NB4 (cell line): ENCODE measurements at regions not wholly inside any gene's neighbourhood (a gene's known extent, or its start where the extent isn't known, plus 50 kb on each side); places are given as distances from the start of the nearest gene placed in this dataset.

Source experiments
- DNase-seq: peaks from one replicate; pipeline ENCODE4 v3.0.0; 2010; ENCODE audit warnings: low read depth
- H3K4me3 ChIP-seq: one replicate; pipeline ENCODE4 v1.5.1; 2011; ENCODE audit warnings: mild to moderate bottlenecking, low read depth, low read length, moderate library complexity
- CTCF ChIP-seq: IDR thresholded peaks from one replicate; pipeline ENCODE4 v1.5.1; 2012; ENCODE audit warnings: low read depth, low read length
- MAX ChIP-seq: IDR thresholded peaks from 2 replicates; pipeline ENCODE4 v1.6.1; 2011; ENCODE audit warnings: low read depth, low read length
- MYC ChIP-seq: IDR thresholded peaks from 2 replicates; pipeline ENCODE4 v1.6.1; 2011; ENCODE audit warnings: low read depth, low read length
- POLR2A ChIP-seq: IDR thresholded peaks from 2 replicates; pipeline ENCODE4 v1.6.1; 2011; ENCODE audit warnings: mild to moderate bottlenecking; ENCODE audit not compliant: insufficient read length; ENCODE audit errors: extremely low read depth

GRCh38 chr13:59409634-59410200, 754.0 kb downstream of the DIAPH3 start:
- H3K4me3 ChIP-seq, result no peak overlapping the region
- TF ChIP-seq MAX (no peak), CTCF (no peak), POLR2A (no peak), MYC (no peak)
- no peak for DNase-seq

- TF ChIP-seq CTCF (no peak), POLR2A (no peak), MYC (no peak), MAX (no peak)
- no peak overlapping the region for H3K4me3 ChIP-seq
- DNase-seq, result peak; percentile 44
Measured at GRCh38 chr13:59413126-59413525, 750.6 kb downstream of the DIAPH3 start.

GRCh38 chr13:59414006-59414405, 749.7 kb downstream of the DIAPH3 start:
- DNase-seq, result no peak
- no peak overlapping the region for H3K4me3 ChIP-seq
- TF ChIP-seq CTCF, result no peak
- no peak for TF ChIP-seq MAX
- TF ChIP-seq POLR2A, result no peak
- no peak for TF ChIP-seq MYC

GRCh38 chr13:59415498-59415897, 748.2 kb downstream of the DIAPH3 start:
- TF ChIP-seq POLR2A (no peak), MYC (no peak), CTCF (no peak), MAX (no peak)
- no peak for DNase-seq
- H3K4me3 ChIP-seq, result no peak overlapping the region

- no peak for TF ChIP-seq POLR2A
- TF ChIP-seq CTCF, result no peak
- no peak for TF ChIP-seq MAX
- no peak for TF ChIP-seq MYC
- no peak for DNase-seq
- H3K4me3 ChIP-seq, result no peak overlapping the region
Measured at GRCh38 chr13:59416561-59416960, 747.2 kb downstream of the DIAPH3 start.

GRCh38 chr13:59422646-59423045, 741.1 kb downstream of the DIAPH3 start:
- DNase-seq, result peak; percentile 4
- TF ChIP-seq POLR2A (no peak), MAX (no peak), MYC (no peak), CTCF (no peak)
- no peak overlapping the region for H3K4me3 ChIP-seq
